CD14-positive monocyte (primary cell): ENCODE measurements at regions not wholly inside any gene's neighbourhood (a gene's known extent, or its start where the extent isn't known, plus 50 kb on each side); places are given as distances from the start of the nearest gene placed in this dataset.

ENCODE experiments used
- DNase-seq, 3 donors: peaks; one replicate each; pipeline ENCODE4 v3.0.0-alpha.2; 2011 to 2022
- H2AFZ ChIP-seq: 2 replicates; pipeline ENCODE4 v1.6.0; 2012; ENCODE audit warnings: mild to moderate bottlenecking, low read depth, low read length, inconsistent platforms; ENCODE audit not compliant: insufficient read depth, poor library complexity, severe bottlenecking
- H3K27ac ChIP-seq, 2 donors: 1 replicate in 1 of 2; 2 replicates in 1 of 2; pipeline ENCODE4 v1.5.1; 2012 to 2013; ENCODE audit warnings: low read length in 2 of 2, control low read depth in 1 of 2, inconsistent platforms in 1 of 2, low read depth in 1 of 2, mild to moderate bottlenecking in 1 of 2
- H3K27me3 ChIP-seq, 2 donors: one replicate each; pipeline versions ENCODE4 v1.6.0 to v1.6.1; 2011 to 2013; ENCODE audit warnings: low read length in 2 of 2; ENCODE audit not compliant: control insufficient read depth in 2 of 2, insufficient read depth in 2 of 2
- H3K36me3 ChIP-seq, 2 donors: replicated peaks in 1 of 2; 1 replicate in 1 of 2; 2 replicates in 1 of 2; pipeline versions ENCODE4 v1.5.1 to v1.6.1; 2012 to 2013; ENCODE audit warnings: low read length in 2 of 2, control low read depth in 1 of 2, inconsistent platforms in 1 of 2, mild to moderate bottlenecking in 1 of 2; ENCODE audit not compliant: insufficient read depth in 2 of 2, control insufficient read depth in 1 of 2
- H3K4me1 ChIP-seq, 2 donors: 1 replicate in 1 of 2; 2 replicates in 1 of 2; pipeline versions ENCODE4 v1.5.1 to v1.6.1; 2012 to 2013; ENCODE audit warnings: low read length in 2 of 2, control low read depth in 1 of 2, inconsistent platforms in 1 of 2, mild to moderate bottlenecking in 1 of 2, moderate library complexity in 1 of 2; ENCODE audit not compliant: insufficient read depth in 2 of 2, control insufficient read depth in 1 of 2
- H3K4me2 ChIP-seq: replicated peaks from 2 replicates; pipeline ENCODE3; 2012; ENCODE audit warnings: low read length, moderate library complexity, mild to moderate bottlenecking; ENCODE audit not compliant: poor library complexity, severe bottlenecking; ENCODE audit errors: extremely low read depth
- H3K4me3 ChIP-seq, 3 experiments: fragments of 200-600 bp in 1 of 3; sonication (generic) in 1 of 3; replicated peaks in 1 of 3; 1 replicate in 2 of 3; 2 replicates in 1 of 3; pipeline ENCODE4 v1.5.1; 2011 to 2013; ENCODE audit warnings: low read length in 3 of 3, mild to moderate bottlenecking in 3 of 3, control low read depth in 2 of 3, low read depth in 2 of 3, inconsistent platforms in 1 of 3, moderate library complexity in 1 of 3
- H3K79me2 ChIP-seq: 2 replicates; pipeline ENCODE4 v1.6.0; 2012; ENCODE audit warnings: mild to moderate bottlenecking, control low read depth, inconsistent platforms, low read length, moderate library complexity; ENCODE audit not compliant: insufficient read depth
- H3K9ac ChIP-seq: 2 replicates; pipeline ENCODE4 v1.6.0; 2017; ENCODE audit warnings: low read length, mild to moderate bottlenecking; ENCODE audit not compliant: insufficient read depth, poor library complexity, severe bottlenecking
- H3K9me3 ChIP-seq, 2 donors: replicated peaks in 1 of 2; 1 replicate in 1 of 2; 2 replicates in 1 of 2; pipeline versions ENCODE4 v1.5.1 to v1.6.1; 2012 to 2013; ENCODE audit warnings: low read length in 2 of 2, control low read depth in 1 of 2; ENCODE audit not compliant: control insufficient read depth in 1 of 2, insufficient read depth in 1 of 2
- H4K20me1 ChIP-seq: 2 replicates; pipeline ENCODE4 v1.6.0; 2012; ENCODE audit warnings: mild to moderate bottlenecking, low read length, control low read depth, moderate library complexity; ENCODE audit not compliant: insufficient read depth
- H3K27ac Mint-ChIP-seq, 7 donors: one replicate each; pipeline ENCODE4 v1.8.0; 2020; ENCODE audit warnings: mild to moderate bottlenecking in 7 of 7, mixed read lengths in 7 of 7, moderate library complexity in 6 of 7, inconsistent platforms in 2 of 7
- H3K27me3 Mint-ChIP-seq, 3 donors: one replicate each; pipeline ENCODE4 v1.8.0; 2021 to 2022; ENCODE audit warnings: low read depth in 3 of 3, mild to moderate bottlenecking in 3 of 3, mixed read lengths in 3 of 3, moderate library complexity in 3 of 3, inconsistent platforms in 1 of 3
- H3K36me3 Mint-ChIP-seq, 2 donors: one replicate each; pipeline ENCODE4 v1.8.0; 2020; ENCODE audit warnings: mixed read lengths in 2 of 2, inconsistent platforms in 1 of 2, mild to moderate bottlenecking in 1 of 2
- H3K4me1 Mint-ChIP-seq: one replicate; pipeline ENCODE4 v1.8.0; 2020; ENCODE audit warnings: mild to moderate bottlenecking, mixed read lengths
- H3K4me3 Mint-ChIP-seq, 2 donors: one replicate each; pipeline ENCODE4 v1.8.0; 2020; ENCODE audit warnings: mild to moderate bottlenecking in 2 of 2, mixed read lengths in 2 of 2, moderate library complexity in 1 of 2
- H3K9me3 Mint-ChIP-seq, 7 donors: one replicate each; pipeline ENCODE4 v1.8.0; 2020 to 2022; ENCODE audit warnings: mixed read lengths in 7 of 7, mild to moderate bottlenecking in 6 of 7, moderate library complexity in 6 of 7, inconsistent platforms in 2 of 7
- WGBS: methylation state at CpG from one replicate; pipeline ENCODE4 v1.1.5; 2013; ENCODE audit warnings: missing lambda C conversion rate; ENCODE audit not compliant: insufficient coverage; 5-methylcytosine and 5-hydroxymethylcytosine counted together
- intact Hi-C, 2 donors: fragments of 100-400 bp; cut with micrococcal nuclease; formaldehyde crosslinking; loops; one replicate each; pipeline versions ENCODE4 v1.15.0 to v1.15.1; 2023
- TF ChIP-seq, protein P1 (sequence below): fragments of 200-600 bp; IDR thresholded peaks from one replicate; pipeline ENCODE4 v1.8.0; 2022; ENCODE audit warnings: antibody characterized with exemption, mild to moderate bottlenecking

DNA sequence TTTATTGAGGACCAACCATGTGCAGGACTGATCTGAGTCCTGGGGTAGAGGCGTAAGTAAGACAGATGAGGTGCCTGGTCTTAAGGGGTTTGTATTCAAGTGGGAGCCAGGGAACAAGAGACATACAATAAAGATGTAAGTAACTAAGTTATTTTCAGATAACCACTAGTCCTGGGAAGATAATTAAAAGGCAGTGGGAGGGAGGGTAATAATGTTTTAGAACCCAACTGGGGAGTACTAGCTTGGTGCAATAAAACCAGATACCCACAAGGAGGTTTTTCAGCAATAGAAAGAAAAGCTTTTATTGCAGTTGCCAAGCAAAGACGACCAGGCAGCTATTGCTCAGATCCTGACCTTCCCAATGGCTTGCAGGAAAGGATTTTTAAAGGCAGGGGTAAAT, 893.7 kb downstream of the UQCRFS1 start:
- no CpG with 5 or more reads among the region's 2 CpGs for WGBS
- intact Hi-C loops = no loop called here
- H3K4me3 ChIP-seq = no peak overlapping the region
- H3K4me1 ChIP-seq = no peaks in the 10 kb centered on the region
- no peak overlapping the region for H3K27ac ChIP-seq
- H3K36me3 ChIP-seq = no peaks in the 10 kb centered on the region
- no peak overlapping the region for H2AFZ ChIP-seq
- H3K27ac Mint-ChIP-seq = no peak overlapping the region
- no peak overlapping the region for H3K9ac ChIP-seq
- TF ChIP-seq, protein P1, sequence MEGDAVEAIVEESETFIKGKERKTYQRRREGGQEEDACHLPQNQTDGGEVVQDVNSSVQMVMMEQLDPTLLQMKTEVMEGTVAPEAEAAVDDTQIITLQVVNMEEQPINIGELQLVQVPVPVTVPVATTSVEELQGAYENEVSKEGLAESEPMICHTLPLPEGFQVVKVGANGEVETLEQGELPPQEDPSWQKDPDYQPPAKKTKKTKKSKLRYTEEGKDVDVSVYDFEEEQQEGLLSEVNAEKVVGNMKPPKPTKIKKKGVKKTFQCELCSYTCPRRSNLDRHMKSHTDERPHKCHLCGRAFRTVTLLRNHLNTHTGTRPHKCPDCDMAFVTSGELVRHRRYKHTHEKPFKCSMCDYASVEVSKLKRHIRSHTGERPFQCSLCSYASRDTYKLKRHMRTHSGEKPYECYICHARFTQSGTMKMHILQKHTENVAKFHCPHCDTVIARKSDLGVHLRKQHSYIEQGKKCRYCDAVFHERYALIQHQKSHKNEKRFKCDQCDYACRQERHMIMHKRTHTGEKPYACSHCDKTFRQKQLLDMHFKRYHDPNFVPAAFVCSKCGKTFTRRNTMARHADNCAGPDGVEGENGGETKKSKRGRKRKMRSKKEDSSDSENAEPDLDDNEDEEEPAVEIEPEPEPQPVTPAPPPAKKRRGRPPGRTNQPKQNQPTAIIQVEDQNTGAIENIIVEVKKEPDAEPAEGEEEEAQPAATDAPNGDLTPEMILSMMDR = no peak
- H3K4me2 ChIP-seq = no peak overlapping the region
- no peaks in the 10 kb centered on the region for H3K27me3 ChIP-seq
- no peaks in the 10 kb centered on the region for H4K20me1 ChIP-seq
- H3K4me3 Mint-ChIP-seq = no peak overlapping the region
- H3K9me3 Mint-ChIP-seq = peaks cover 0 to 2% (median 0%) of the 10 kb centered on the region in 7 donors
- no peaks in the 10 kb centered on the region for H3K36me3 Mint-ChIP-seq
- no peak for DNase-seq
- peaks cover 0 to 4% (median 3%) of the 10 kb centered on the region in 3 donors for H3K27me3 Mint-ChIP-seq
- H3K4me1 Mint-ChIP-seq = no peaks in the 10 kb centered on the region
- H3K79me2 ChIP-seq = no peaks in the 10 kb centered on the region
- no peaks in the 10 kb centered on the region for H3K9me3 ChIP-seq

DNA sequence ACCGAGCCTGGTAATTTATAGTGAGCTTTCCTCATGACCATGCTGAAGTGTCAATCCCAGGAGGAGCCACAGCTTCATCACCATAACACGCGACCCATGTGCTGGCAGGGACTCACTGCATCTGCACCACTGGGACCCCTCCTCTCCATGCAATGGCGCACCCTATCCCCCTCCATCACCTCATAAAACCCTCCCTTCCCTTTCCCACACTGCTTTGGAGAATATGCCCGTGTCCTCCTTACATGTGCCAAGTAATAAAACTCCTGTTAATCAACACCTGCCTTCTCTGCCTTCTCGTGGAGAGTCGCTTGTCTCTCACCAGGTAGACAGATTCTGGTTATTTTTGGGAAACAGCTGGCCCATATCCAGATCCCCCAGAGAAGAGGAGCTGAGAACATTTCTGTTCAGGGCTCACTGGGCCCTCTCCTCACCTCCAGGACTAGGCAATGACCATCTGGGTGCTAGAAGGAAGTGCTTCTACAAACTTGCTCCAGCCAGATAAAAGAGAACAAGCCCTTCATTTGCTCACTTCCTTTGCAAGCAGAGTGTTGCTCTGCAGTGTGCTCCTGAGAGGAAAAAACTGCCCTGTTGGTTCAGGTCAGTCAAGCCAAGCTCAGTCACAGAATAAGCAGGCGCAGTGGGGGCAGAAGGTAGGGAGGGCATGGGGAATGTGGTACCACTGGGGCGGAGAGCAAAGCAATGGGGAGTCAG, 894.3 kb downstream of the UQCRFS1 start:
- Histone ChIP-seq H3K27me3 (no peaks in the 10 kb centered on the region), H3K9ac (no peak overlapping the region), H3K79me2 (no peaks in the 10 kb centered on the region), H2AFZ (no peak overlapping the region), H3K4me3 (no peak overlapping the region), H3K36me3 (no peaks in the 10 kb centered on the region), H4K20me1 (no peaks in the 10 kb centered on the region), H3K4me1 (no peaks in the 10 kb centered on the region), H3K9me3 (no peaks in the 10 kb centered on the region), H3K27ac (no peak overlapping the region), H3K4me2 (no peak overlapping the region)
- Mint-ChIP-seq H3K36me3 (no peaks in the 10 kb centered on the region), H3K27me3 (peaks cover 0 to 4% (median 3%) of the 10 kb centered on the region in 3 donors), H3K4me3 (no peak overlapping the region), H3K9me3 (peaks cover 0 to 2% (median 0%) of the 10 kb centered on the region in 7 donors), H3K4me1 (no peaks in the 10 kb centered on the region), H3K27ac (no peak overlapping the region)
- intact Hi-C loops = no loop called here
- WGBS = 73% methylated on average over 6 of the region's 9 CpGs
- TF ChIP-seq, protein P1 = no peak
- DNase-seq = no peak
